Right cardiac atrium (tissue), 5 donors: ENCODE measurements at regions not wholly inside any gene's neighbourhood (a gene's known extent, or its start where the extent isn't known, plus 50 kb on each side); places are given as distances from the start of the nearest gene placed in this dataset.

Experiments
- ATAC-seq, 2 donors: fragments of 200-7000 bp; cut with Tn5 transposase; one replicate each; pipeline versions ENCODE4 v1.8.0 to v1.9.1; 2020; ENCODE audit warnings: moderate library complexity in 2 of 2, mild to moderate bottlenecking in 1 of 2
- DNase-seq, 3 donors: peaks; one replicate each; pipeline ENCODE4 v3.0.0-alpha.2; 2020
- H3K27ac ChIP-seq: one replicate; pipeline ENCODE4 v1.5.1; 2013; ENCODE audit warnings: mild to moderate bottlenecking, low read length, control low read depth, moderate library complexity
- H3K27me3 ChIP-seq: one replicate; pipeline ENCODE4 v1.6.1; 2013; ENCODE audit not compliant: control insufficient read depth, insufficient read depth
- H3K4me1 ChIP-seq: one replicate; pipeline ENCODE4 v1.6.1; 2013; ENCODE audit warnings: low read length; ENCODE audit not compliant: control insufficient read depth, insufficient read depth
- H3K4me3 ChIP-seq: one replicate; pipeline ENCODE4 v1.5.1; 2013; ENCODE audit warnings: low read length, control low read depth
- H3K9me3 ChIP-seq: one replicate; pipeline ENCODE4 v1.6.1; 2013; ENCODE audit warnings: low read length; ENCODE audit not compliant: control insufficient read depth
- WGBS: extraction: QIAGEN DNeasy Blood & Tissue Kit; methylation state at CpG from one replicate; pipeline ENCODE4 v1.1.7; 2013; 5-methylcytosine and 5-hydroxymethylcytosine counted together
- intact Hi-C, 4 donors: fragments of 100-400 bp; cut with DNase I; formaldehyde crosslinking; loops; one replicate each; pipeline versions ENCODE4 v1.11.0 to v1.14.0; 2022 to 2023
- donor health status: healthy with polysubstance abuse.
- donor health status: DM: no; HTN: yes; CAD: no.
- donor health status: DM: no; HTN: no; CAD: no.
- donor health status: DM: no; HTN: yes; CAD: no; lungs with severe emphysema.
- donor health status: DM: yes; HTN: yes; CAD: no.

DNA sequence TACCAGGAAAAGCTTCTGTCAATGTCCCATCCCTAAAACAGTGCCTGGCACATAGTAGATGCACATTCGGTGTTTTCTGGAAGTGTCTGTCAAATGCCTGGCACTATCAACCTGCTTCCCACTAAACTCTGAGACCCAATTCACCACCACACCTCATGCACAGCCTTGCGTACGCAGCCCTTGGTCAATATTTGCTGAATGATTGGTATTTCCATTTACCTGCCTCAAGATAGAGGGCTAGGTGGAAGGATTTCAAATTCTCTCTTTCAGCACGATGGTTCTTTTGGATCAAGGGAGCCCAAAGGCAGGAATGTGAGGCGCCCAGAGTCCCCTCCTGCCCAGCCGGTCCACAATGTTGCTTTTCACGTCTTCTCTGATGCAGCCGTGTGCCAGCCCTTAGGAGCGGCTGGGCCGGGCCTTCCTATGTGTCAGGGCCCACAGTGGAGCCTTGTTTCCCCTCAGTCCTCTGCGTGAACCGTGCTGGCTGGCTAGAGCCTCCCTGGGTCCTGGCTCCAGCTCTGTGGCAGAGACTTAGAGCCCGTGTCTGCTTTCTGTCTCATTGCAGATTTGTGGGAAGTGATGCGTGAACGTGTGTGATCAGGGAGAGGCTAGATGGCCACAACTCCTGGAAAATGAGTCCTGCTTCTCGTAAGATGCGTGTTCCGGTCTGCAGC lies 99.9 kb upstream of the RFLNA start:
- Histone ChIP-seq H3K4me1 (no peaks in the 10 kb centered on the region), H3K4me3 (no peak overlapping the region), H3K27ac (no peak overlapping the region), H3K9me3 (no peaks in the 10 kb centered on the region), H3K27me3 (no peaks in the 10 kb centered on the region)
- intact Hi-C loops: no loop called here
- DNase-seq: no peak
- 83% methylated on average over 18 of the region's 18 CpGs for WGBS
- ATAC-seq: no peak

DNA sequence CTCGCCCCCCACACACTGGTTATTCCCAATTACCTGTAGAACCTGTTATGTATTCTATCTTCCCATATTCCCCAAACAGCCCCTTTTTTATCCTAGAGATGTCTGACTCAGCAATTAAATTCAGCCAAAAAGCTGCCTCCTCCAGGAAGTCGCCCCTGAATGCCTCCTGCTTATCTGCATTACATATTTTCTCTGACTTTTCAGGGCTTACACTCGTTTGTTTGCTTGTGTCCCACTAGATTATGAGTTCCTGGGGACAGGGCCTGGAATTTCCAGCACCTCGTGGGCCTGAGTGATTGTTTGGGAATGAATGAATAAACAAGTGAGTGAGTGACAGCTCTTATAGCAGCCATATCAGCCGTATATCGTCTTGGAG lies 99.3 kb upstream of the RFLNA start:
- DNase-seq (no peak), ATAC-seq (no peak)
- H3K9me3 ChIP-seq: no peaks in the 10 kb centered on the region
- no peak overlapping the region for H3K27ac ChIP-seq
- 64% methylated on average over 6 of the region's 6 CpGs for WGBS
- intact Hi-C loops: no loop called here
- H3K27me3 ChIP-seq: no peaks in the 10 kb centered on the region
- H3K4me3 ChIP-seq: no peak overlapping the region
- H3K4me1 ChIP-seq: no peaks in the 10 kb centered on the region

DNA sequence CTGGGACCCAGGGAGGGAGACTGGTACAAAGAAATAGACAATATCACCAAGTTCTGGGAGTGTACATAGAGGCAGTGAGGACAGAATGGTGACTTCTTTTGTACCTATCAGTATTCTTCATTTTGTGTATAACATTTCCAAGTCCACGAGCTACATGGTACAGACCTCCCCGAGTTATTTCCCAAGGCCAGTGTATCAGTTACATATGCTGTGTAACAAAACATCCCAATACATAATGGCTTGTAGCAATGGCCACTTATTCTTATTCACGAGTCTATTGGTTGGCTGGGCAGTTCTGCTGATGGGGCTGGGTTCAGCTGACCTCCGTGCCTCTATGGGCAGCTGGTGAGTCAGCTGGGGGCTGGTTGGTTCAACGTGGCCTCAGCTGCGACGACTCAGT lies 98.7 kb upstream of the RFLNA start:
- WGBS: 90% methylated on average over 7 of the region's 7 CpGs
- intact Hi-C loops: no loop called here

DNA sequence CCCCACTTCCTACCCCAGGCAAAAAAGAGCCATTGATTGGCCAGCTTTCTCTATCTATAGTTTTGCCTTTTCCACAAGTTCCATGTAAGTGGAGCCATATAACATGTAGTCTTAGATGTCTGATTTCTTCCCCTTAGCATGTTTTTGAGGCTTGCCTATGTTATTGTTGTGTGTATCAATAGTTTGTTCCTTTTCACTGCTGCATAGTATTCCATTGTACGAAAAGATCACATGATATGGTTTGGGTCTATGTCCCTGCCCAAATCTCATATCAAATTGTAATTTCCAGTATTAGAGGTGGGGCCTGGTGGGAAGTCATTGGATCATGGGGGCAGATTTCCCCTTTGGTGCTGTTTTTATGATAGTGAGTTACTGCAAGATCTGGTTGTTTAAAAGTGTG lies 93.6 kb upstream of the RFLNA start:
- ATAC-seq (no peak), DNase-seq (no peak)
- Histone ChIP-seq H3K4me1 (no peaks in the 10 kb centered on the region), H3K27me3 (no peaks in the 10 kb centered on the region), H3K4me3 (no peak overlapping the region), H3K9me3 (peaks cover 2% of the 10 kb centered on the region), H3K27ac (no peak overlapping the region)
- intact Hi-C loops: no loop called here
- 97% methylated on average over 1 of the region's 1 CpG for WGBS

More for the DNA sequence above, 98.7 kb upstream of the RFLNA start:
- Histone ChIP-seq H3K4me3 (no peak overlapping the region), H3K9me3 (no peaks in the 10 kb centered on the region), H3K27ac (no peak overlapping the region), H3K27me3 (no peaks in the 10 kb centered on the region), H3K4me1 (no peaks in the 10 kb centered on the region)
- DNase-seq (no peak), ATAC-seq (no peak)

DNA sequence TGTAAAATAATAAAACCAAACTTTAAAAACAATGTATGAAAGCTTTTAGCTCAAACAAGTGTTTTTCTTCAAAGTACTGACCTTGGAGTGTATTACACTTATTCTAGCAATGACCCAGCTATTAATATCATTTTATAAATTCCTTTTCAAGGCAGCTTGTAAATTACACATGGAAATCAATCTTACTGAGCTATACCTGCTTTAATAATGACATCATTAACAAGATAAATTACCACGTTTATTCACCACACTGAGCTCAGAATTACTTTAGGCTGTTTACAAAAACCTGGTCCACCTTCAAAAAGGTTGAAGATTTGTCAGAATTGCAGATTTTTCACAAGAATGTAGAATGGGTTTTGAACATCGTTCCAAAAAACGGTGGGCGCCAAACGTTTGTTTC lies 91.7 kb upstream of the RFLNA start:
- H3K4me1 ChIP-seq: no peaks in the 10 kb centered on the region

DNA sequence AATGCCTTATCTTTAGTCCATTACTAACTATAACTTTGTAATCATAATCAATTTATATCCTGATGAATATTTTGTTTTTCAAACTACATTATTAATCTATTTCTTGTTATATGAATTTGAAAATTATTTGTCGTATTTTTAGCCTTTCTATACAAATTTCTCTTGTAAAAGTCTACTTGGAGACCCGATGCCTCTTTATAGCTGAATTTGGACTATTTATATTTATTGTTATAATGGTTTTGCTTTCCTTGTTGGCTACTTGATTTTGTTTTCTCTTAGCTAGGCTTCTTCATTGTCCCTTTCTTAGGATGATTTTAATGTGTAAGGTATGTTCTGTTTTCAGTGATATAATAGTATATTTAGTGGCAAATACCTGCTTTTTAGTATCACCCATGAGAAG lies 89.5 kb upstream of the RFLNA start:
- DNase-seq (no peak), ATAC-seq (no peak)
- H3K27ac ChIP-seq: no peak overlapping the region
- H3K9me3 ChIP-seq: peaks cover 2% of the 10 kb centered on the region
- intact Hi-C loops: no loop called here
- no peaks in the 10 kb centered on the region for H3K4me1 ChIP-seq
- H3K27me3 ChIP-seq: no peaks in the 10 kb centered on the region
- no peak overlapping the region for H3K4me3 ChIP-seq
- 93% methylated on average over 2 of the region's 2 CpGs for WGBS

More for the DNA sequence above, 91.7 kb upstream of the RFLNA start:
- Histone ChIP-seq H3K4me3 (no peak overlapping the region), H3K27me3 (no peaks in the 10 kb centered on the region), H3K9me3 (peaks cover 2% of the 10 kb centered on the region), H3K27ac (no peak overlapping the region)
- DNase-seq: no peak
- WGBS: 82% methylated on average over 5 of the region's 5 CpGs
- intact Hi-C loops: no loop called here
- no peak for ATAC-seq

DNA sequence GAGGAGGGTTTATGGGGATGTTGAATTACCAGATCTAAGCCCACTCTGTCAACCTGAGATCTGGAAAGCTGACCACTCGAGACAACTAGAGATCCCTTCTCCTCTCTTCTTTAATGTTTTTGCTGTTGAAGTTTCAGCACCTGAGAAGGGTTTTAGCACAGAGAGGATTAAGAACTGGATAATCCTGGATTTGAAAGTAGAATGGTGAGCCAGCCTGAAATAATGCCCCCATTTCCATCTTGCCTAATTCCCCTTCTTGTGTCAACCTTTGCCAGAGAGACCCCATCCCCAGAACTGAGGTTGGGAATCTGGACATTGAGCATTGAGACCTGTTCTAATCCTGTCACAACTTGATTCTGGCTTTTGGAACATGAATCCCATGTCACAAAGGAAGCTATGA lies 87.8 kb upstream of the RFLNA start:
- ATAC-seq (no peak), DNase-seq (no peak)
- H3K27me3 ChIP-seq: no peaks in the 10 kb centered on the region
- no peaks in the 10 kb centered on the region for H3K4me1 ChIP-seq
- no peak overlapping the region for H3K27ac ChIP-seq
- peaks cover 2% of the 10 kb centered on the region for H3K9me3 ChIP-seq
- no peak overlapping the region for H3K4me3 ChIP-seq
- 67% methylated on average over 1 of the region's 1 CpG for WGBS
- intact Hi-C loops: no loop called here

DNA sequence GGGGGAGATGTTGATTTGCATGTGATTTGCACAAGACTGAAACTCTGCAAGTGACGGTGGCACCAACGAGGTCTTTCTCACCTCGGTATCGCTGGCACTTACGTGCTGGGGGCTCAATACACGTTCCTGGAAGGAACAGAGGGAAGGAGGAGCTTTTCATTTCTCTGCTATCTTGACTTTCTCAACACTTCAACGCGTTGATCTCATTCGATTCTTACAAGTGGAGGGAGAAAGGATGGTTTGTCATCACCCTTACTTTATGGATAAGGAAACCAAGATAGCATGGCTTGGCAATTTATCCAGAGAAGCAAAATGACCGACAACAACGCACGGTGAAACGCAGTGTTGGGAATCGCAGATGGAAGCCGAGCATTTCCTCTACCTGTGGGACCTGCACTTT lies 87.3 kb upstream of the RFLNA start:
- WGBS: 20% methylated on average over 15 of the region's 15 CpGs

DNA sequence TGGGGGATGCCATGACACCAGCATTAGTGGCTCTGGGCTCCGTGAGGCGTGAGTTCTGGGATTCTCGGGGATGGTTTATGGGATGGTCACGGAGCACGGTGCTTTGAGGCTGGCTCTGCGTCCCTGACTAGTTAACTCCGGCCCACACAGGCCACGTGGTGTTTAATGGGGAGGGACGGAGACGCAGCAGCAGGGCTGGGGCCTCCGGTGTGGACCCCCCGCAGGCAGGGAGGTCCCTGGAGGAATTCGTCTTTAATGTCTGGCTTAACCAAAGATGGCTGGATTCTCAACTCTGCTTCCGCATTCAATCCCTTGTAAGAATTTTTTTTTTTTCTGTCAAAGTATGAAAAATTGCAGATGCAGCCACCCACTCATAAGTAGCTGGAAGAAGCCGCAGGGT lies 86.4 kb upstream of the RFLNA start:
- no peak overlapping the region for H3K4me3 ChIP-seq
- H3K27me3 ChIP-seq: no peaks in the 10 kb centered on the region
- 53% methylated on average over 15 of the region's 15 CpGs for WGBS
- no peaks in the 10 kb centered on the region for H3K4me1 ChIP-seq
- H3K27ac ChIP-seq: no peak overlapping the region
- intact Hi-C loops: no loop called here
- no peak for DNase-seq
- peak in 1 of 2 donors; percentile 35 for ATAC-seq
- H3K9me3 ChIP-seq: peaks cover 2% of the 10 kb centered on the region

More for the DNA sequence above, 87.3 kb upstream of the RFLNA start:
- Histone ChIP-seq H3K27me3 (no peaks in the 10 kb centered on the region), H3K4me1 (no peaks in the 10 kb centered on the region), H3K9me3 (peaks cover 2% of the 10 kb centered on the region), H3K4me3 (no peak overlapping the region), H3K27ac (no peak overlapping the region)
- intact Hi-C loops: no loop called here
- DNase-seq (no peak), ATAC-seq (peak; percentile 45 to 54)

DNA sequence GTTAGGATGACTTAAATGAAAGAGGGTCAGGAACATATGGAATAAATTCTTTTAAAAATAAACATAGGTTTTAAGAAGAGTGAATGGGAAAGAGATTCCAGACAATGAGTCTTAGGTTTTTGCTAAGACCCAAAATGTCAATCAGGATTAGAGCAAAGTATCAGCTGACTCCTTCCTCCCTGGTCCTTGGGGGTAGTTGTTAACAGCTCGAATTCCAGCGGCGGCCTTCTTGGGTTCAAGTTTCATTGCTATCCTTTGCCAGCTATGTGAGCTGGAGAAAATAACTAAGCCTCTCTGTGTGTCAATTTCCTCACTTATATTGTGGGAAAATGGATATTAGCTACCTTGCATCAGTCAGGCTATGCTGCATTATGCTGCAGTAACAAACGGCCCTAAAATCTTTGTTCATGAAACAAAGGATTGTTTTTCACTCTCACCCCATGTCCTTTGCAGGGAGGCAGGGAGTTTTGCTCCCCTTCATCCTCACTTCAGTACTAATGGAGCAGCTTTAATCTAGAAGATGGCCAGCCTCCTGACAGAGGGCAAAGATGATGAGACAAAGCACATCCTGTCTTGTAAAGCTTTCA lies 83.8 kb upstream of the RFLNA start:
- no peak for DNase-seq
- Histone ChIP-seq H3K4me1 (no peaks in the 10 kb centered on the region), H3K27ac (no peak overlapping the region), H3K27me3 (no peaks in the 10 kb centered on the region), H3K4me3 (no peak overlapping the region), H3K9me3 (peaks cover 6% of the 10 kb centered on the region)
- 96% methylated on average over 4 of the region's 4 CpGs for WGBS
- intact Hi-C loops: no loop called here
- ATAC-seq: no peak

DNA sequence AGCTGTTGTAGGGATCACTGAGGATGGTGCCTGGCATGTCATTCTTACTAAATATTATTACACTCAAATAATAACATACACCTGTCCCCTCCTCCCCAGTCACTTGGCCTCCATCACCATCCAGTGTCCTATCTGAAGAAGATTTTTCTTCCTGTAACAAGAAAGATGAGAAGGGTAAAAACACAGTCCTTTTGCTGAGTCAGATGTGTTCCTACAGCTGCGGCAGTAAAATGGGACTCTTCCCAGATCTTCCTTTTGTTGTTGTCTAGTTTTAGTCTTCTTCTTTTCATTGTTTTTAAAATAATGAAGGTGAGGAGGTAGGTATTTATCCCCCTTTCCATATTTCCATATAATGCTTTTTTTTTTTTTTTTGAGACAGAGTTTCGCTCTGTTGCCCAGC lies 83.1 kb upstream of the RFLNA start:
- peaks cover 6% of the 10 kb centered on the region for H3K9me3 ChIP-seq
- no peaks in the 10 kb centered on the region for H3K4me1 ChIP-seq
- 99% methylated on average over 2 of the region's 2 CpGs for WGBS
- H3K4me3 ChIP-seq: no peak overlapping the region
- no peaks in the 10 kb centered on the region for H3K27me3 ChIP-seq
- H3K27ac ChIP-seq: no peak overlapping the region
- DNase-seq (no peak), ATAC-seq (no peak)
- intact Hi-C loops: no loop called here
